AG09319 (cell line): ENCODE measurements at regions not wholly inside any gene's neighbourhood (a gene's known extent, or its start where the extent isn't known, plus 50 kb on each side); places are given as distances from the start of the nearest gene placed in this dataset.
A peak's percentile ranks its signal among the peaks of the same experiment; 100 is the strongest.

Experiments
- DNase-seq: peaks from one replicate; pipeline ENCODE4 v3.0.0-alpha.2; 2010; ENCODE audit warnings: low read depth; ENCODE audit errors: extremely low read depth
- TF ChIP-seq, protein P1 (sequence below): IDR thresholded peaks from 2 replicates; pipeline ENCODE4 v1.5.1; 2011; ENCODE audit warnings: low read depth, mild to moderate bottlenecking, inconsistent platforms, low read length, moderate library complexity

DNA sequence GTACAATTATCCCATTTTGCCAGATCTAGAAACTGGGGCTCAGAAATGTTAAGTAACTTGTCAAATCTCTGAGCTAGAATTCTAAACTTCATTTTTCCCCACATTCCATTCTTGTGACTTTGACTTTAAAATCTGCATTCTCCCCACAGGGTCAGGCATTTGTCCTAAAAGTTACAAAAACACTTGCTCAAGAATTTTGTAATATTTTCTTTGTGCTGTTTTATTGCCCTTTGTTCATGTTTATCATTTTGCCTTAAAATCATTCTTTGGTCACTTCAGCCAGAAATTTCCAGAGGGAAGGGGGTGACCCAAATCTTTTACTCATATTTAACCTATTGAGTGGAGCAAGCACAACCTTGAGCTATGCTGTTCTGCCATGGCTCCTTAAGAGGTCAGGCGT, 120.1 kb upstream of the CCL21 start:
- no peak for DNase-seq
- TF ChIP-seq, protein P1, sequence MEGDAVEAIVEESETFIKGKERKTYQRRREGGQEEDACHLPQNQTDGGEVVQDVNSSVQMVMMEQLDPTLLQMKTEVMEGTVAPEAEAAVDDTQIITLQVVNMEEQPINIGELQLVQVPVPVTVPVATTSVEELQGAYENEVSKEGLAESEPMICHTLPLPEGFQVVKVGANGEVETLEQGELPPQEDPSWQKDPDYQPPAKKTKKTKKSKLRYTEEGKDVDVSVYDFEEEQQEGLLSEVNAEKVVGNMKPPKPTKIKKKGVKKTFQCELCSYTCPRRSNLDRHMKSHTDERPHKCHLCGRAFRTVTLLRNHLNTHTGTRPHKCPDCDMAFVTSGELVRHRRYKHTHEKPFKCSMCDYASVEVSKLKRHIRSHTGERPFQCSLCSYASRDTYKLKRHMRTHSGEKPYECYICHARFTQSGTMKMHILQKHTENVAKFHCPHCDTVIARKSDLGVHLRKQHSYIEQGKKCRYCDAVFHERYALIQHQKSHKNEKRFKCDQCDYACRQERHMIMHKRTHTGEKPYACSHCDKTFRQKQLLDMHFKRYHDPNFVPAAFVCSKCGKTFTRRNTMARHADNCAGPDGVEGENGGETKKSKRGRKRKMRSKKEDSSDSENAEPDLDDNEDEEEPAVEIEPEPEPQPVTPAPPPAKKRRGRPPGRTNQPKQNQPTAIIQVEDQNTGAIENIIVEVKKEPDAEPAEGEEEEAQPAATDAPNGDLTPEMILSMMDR, result no peak

DNA sequence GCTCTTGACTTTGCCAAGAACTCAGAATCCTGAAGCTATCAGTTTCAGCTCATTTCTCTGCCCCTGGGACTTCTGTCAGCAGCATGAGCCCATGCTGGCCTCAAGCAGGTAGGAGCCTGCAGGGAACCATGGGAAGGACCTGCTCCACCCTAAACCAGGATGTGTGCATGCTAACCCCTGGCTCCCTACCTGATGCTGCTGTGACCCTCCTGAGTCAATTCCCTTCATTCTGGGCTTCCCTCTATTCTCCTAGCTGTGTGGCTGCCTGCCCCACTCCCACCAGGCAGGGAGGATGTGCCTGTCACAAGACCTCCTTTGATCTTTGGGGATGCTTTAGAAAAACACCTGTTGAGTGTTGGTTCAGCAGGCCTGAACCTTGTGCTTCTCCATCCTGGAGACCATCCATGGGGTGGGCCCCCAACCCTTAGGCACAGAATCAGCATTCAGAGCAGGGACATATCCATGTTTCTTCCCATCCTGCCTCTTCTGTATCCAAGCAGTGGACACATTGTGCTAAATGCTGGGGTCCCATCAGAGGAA, 117.1 kb upstream of the CCL21 start:
- TF ChIP-seq, protein P1, result no peak

DNA sequence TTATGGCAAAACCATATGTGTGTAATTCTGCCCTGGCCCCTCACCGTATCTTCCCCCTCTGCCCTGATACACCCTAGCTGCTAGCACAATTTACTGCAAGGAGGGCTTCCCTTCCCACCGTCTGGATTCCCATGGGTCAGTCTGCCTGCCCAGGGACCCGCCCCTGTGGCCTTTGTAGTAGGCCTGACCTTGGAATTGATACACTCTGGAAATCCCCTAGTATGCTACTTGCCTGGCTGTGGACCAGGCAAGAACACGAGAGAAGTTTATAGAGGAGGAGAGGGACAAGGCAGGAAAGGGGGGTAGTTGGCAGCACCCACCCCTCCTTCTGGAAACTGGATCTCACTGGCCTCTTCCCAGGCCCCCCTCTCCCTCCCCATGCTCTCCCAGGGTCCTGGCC, 115.8 kb upstream of the CCL21 start:
- TF ChIP-seq, protein P1, result no peak
- DNase-seq, result no peak

More for the DNA sequence above, 117.1 kb upstream of the CCL21 start:
- no peak for DNase-seq

DNA sequence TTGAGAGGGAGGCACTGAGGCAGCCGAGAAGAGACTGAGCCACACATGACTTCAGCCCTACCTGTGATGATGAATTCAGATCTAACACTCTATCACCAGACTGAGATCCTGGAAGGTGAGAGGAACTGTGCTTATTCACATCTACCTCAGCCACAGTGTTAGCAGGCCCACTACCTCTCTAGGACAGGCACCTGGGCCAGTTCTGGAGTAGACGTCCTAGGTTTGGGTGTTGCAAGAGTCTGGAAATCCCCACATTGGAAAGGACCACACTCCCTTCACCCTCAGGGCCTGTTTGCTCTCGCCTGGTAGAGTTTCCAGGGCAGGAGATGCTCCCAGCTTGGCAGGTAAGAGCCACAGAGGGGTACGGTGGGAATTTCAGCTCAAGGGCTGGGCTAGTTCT, 113.8 kb upstream of the CCL21 start:
- DNase-seq, result no peak
- TF ChIP-seq, protein P1, result no peak

DNA sequence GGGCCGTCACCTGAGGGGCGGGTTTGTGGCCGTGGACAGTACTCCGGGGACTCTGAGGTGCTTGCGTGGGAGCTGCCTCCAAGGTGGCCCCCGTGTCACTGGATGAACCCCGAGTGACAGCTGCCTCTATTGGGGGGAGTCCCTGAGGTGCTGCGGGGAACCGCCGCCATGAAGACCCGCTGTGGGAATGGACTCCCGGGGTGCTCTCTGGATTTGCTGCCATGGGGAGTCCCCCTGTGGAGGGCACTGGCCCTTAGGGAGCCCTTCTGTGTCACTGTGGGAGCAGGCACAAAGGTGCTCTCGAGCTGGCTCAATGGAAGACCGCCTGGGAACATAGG, 100.2 kb upstream of the CCL21 start:
- TF ChIP-seq, protein P1, result no peak
- DNase-seq, result no peak

DNA sequence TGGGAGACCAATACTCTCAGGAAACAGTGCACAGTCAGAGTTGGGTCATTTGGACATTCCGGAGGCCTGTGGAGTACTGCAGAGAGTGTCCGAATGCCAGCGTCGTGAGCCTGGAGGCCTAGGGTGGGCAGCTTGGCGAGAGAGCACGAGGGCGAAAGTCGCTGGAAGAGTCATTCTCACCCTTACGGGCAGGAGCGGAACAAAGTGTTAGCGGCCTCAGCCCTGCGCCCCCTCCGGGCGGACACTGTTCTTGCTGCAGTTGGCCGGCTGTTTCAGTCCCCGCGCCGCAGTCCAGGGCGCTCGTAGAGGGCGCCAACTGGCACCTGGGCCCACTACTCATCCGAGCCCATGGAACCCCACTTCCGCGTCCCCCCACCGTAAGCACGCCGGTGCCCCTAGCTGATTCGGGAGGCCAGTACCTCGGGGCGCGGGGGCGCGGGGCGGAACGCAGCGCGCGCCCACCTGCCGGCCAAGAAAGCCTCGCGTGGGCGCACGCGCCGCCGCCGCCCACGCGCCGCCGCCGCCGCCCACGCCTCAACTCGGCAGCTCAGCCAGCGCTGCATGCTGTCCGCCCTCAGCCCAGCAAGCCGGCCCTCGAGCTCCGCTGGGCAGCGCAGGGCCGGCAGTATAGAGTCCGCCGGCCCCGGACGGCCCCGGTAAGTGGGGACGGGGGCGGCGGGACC, 99.7 kb upstream of the CCL21 start:
- TF ChIP-seq, protein P1, result peak; percentile 9; the same call in 1 of the 2 replicates

DNA sequence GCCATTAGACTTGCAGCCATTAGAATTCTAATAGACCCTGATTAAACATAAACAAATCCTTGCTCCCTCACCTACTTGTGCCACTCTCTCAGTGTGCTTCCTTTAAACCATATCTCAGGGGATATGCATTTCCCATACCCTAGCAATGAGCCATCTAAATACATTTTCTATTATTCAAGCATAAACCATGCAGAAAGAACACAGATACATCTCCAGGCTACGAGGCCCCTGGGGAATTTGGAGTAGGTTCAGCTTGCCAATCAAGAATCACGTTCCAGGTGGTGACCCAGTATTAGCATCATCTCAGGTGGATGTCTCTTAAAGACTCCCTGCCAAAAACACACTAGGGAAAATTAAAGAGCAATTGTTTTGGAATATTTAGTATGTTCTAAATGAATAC, 93.0 kb upstream of the CCL21 start:
- no peak for DNase-seq
- TF ChIP-seq, protein P1, result no peak

More for the DNA sequence above, 99.7 kb upstream of the CCL21 start:
- DNase-seq, result no peak
